ENCODE measurements at regions not wholly inside any gene's neighbourhood (a gene's known extent, or its start where the extent isn't known, plus 50 kb on each side); places are given as distances from the start of the nearest gene placed in this dataset.

GRCh38 chr4:25531272-25531671 lies 124.4 kb upstream of the SLC34A2 start:
- DNase-seq = no peak

GRCh38 chr4:25532591-25532990 lies 123.1 kb upstream of the SLC34A2 start:
- no peak for DNase-seq

GRCh38 chr4:25533256-25533655 lies 122.4 kb upstream of the SLC34A2 start:
- DNase-seq = no peak

GRCh38 chr4:25535278-25535677 lies 120.4 kb upstream of the SLC34A2 start:
- DNase-seq = no peak

GRCh38 chr4:25535701-25536473 lies 119.8 kb upstream of the SLC34A2 start:
- DNase-seq = no peak

GRCh38 chr4:25536564-25537320 lies 118.9 kb upstream of the SLC34A2 start:
- no peak for DNase-seq

- no peak for DNase-seq
Observed at GRCh38 chr4:25538430-25538829, 117.2 kb upstream of the SLC34A2 start.

GRCh38 chr4:25539241-25539640 lies 116.4 kb upstream of the SLC34A2 start:
- DNase-seq = no peak

- DNase-seq = no peak
Observed at GRCh38 chr4:25540734-25541133, 114.9 kb upstream of the SLC34A2 start.

GRCh38 chr4:25547343-25547742 lies 108.3 kb upstream of the SLC34A2 start:
- DNase-seq = no peak

GRCh38 chr4:25549413-25549812 lies 106.2 kb upstream of the SLC34A2 start:
- DNase-seq = no peak

- DNase-seq = no peak
Observed at GRCh38 chr4:25550376-25551030, 105.1 kb upstream of the SLC34A2 start.

- no peak for DNase-seq
Observed at GRCh38 chr4:25551605-25552004, 104.0 kb upstream of the SLC34A2 start.

- DNase-seq = no peak
Observed at GRCh38 chr4:25552580-25553271, 102.9 kb upstream of the SLC34A2 start.

- no peak for DNase-seq
Observed at GRCh38 chr4:25559508-25559907, 96.1 kb upstream of the SLC34A2 start.

GRCh38 chr4:25560605-25561004 lies 95.0 kb upstream of the SLC34A2 start:
- DNase-seq = no peak

GRCh38 chr4:25563071-25563564 lies 92.5 kb upstream of the SLC34A2 start:
- DNase-seq = no peak

- no peak for DNase-seq
Observed at GRCh38 chr4:25564836-25565235, 90.8 kb upstream of the SLC34A2 start.

GRCh38 chr4:25567253-25567652 lies 88.4 kb upstream of the SLC34A2 start:
- no peak for DNase-seq

- no peak for DNase-seq
Observed at GRCh38 chr4:25569716-25570115, 85.9 kb upstream of the SLC34A2 start.

GRCh38 chr4:25575611-25576010 lies 80.0 kb upstream of the SLC34A2 start:
- no peak for DNase-seq

GRCh38 chr4:25578432-25578831 lies 77.2 kb upstream of the SLC34A2 start:
- DNase-seq = no peak
